ENCODE measurements at regions not wholly inside any gene's neighbourhood (a gene's known extent, or its start where the extent isn't known, plus 50 kb on each side); places are given as distances from the start of the nearest gene placed in this dataset.

- no peaks in the 10 kb centered on the region for H3K27me3 ChIP-seq (ENCODE audit: control insufficient read depth, insufficient read depth, low read length)
- no peaks in the 10 kb centered on the region for H3K36me3 ChIP-seq (ENCODE audit: control insufficient read depth, insufficient read depth, low read length)
- H3K4me3 ChIP-seq (ENCODE audit: low read depth, low read length): no peak overlapping the region
- whole genome bisulfite sequencing (ENCODE audit: insufficient coverage): 90% methylated on average over 3 of the region's 3 CpGs
- H3K4me1 ChIP-seq (ENCODE audit: control insufficient read depth, insufficient read depth, low read length): peaks cover 4% of the 10 kb centered on the region
- DNase-seq (ENCODE audit: low read depth in 4 of 6, low spot score in 6 of 6): no peak
- H3K27ac ChIP-seq (ENCODE audit: low read depth, low read length): no peak overlapping the region
- H3K9me3 ChIP-seq (ENCODE audit: control insufficient read depth, insufficient read depth, low read length): no peaks in the 10 kb centered on the region
Measured at GRCh38 chr13:99800011-99800410, 171.6 kb downstream of the ZIC5 start.

DNA sequence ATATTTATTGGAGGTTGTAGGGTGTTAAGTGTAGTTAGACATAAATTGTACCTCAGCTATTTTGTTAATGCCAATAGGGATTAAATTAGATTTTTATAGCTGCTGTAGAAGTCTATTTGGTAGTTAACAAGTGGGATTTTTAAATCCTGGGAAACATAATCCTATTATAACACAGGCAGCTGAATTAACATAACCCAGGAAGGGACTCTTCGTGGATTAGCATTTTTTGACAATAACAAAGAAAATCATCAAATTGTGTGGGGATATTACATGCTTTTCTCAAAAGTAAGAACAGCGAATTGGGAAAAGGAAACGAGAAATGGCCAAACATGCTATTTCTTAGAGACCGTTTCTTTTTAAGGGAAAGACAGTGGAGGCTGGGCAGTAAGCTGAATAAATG, 172.8 kb downstream of the ZIC5 start:
- Histone ChIP-seq H3K4me3 (ENCODE audit: low read depth, low read length) (no peak overlapping the region), H3K27ac (ENCODE audit: low read depth, low read length) (no peak overlapping the region)
- no CpG with 5 or more reads among the region's 4 CpGs for WGBS (ENCODE audit: insufficient coverage)

GRCh38 chr13:99797691-99798090, 173.9 kb downstream of the ZIC5 start:
- WGBS (ENCODE audit: insufficient coverage): 24% methylated on average over 2 of the region's 2 CpGs
- peak in 2 of 6 donors; percentile 41 to 85 for DNase-seq (ENCODE audit: low read depth in 4 of 6, low spot score in 6 of 6)
- H3K9me3 ChIP-seq (ENCODE audit: control insufficient read depth, insufficient read depth, low read length): no peaks in the 10 kb centered on the region
- no peak overlapping the region for H3K27ac ChIP-seq (ENCODE audit: low read depth, low read length)
- no peaks in the 10 kb centered on the region for H3K27me3 ChIP-seq (ENCODE audit: control insufficient read depth, insufficient read depth, low read length)
- no peaks in the 10 kb centered on the region for H3K36me3 ChIP-seq (ENCODE audit: control insufficient read depth, insufficient read depth, low read length)
- H3K4me1 ChIP-seq (ENCODE audit: control insufficient read depth, insufficient read depth, low read length): no peaks in the 10 kb centered on the region
- H3K4me3 ChIP-seq (ENCODE audit: low read depth, low read length): no peak overlapping the region

More for the DNA sequence above, 172.8 kb downstream of the ZIC5 start:
- H3K27me3 ChIP-seq (ENCODE audit: control insufficient read depth, insufficient read depth, low read length): no peaks in the 10 kb centered on the region
- peaks cover 4% of the 10 kb centered on the region for H3K4me1 ChIP-seq (ENCODE audit: control insufficient read depth, insufficient read depth, low read length)
- peak in 1 of 6 donors; percentile 21 for DNase-seq (ENCODE audit: low read depth in 4 of 6, low spot score in 6 of 6)
- H3K36me3 ChIP-seq (ENCODE audit: control insufficient read depth, insufficient read depth, low read length): no peaks in the 10 kb centered on the region
- no peaks in the 10 kb centered on the region for H3K9me3 ChIP-seq (ENCODE audit: control insufficient read depth, insufficient read depth, low read length)

GRCh38 chr13:99796175-99796819, 175.3 kb downstream of the ZIC5 start:
- Histone ChIP-seq H3K36me3 (ENCODE audit: control insufficient read depth, insufficient read depth, low read length) (no peaks in the 10 kb centered on the region), H3K4me3 (ENCODE audit: low read depth, low read length) (no peak overlapping the region), H3K9me3 (ENCODE audit: control insufficient read depth, insufficient read depth, low read length) (no peaks in the 10 kb centered on the region), H3K27me3 (ENCODE audit: control insufficient read depth, insufficient read depth, low read length) (no peaks in the 10 kb centered on the region), H3K4me1 (ENCODE audit: control insufficient read depth, insufficient read depth, low read length) (no peaks in the 10 kb centered on the region), H3K27ac (ENCODE audit: low read depth, low read length) (no peak overlapping the region)
- peak in 1 of 6 donors; percentile 69 for DNase-seq (ENCODE audit: low read depth in 4 of 6, low spot score in 6 of 6)

- no peak overlapping the region for H3K27ac ChIP-seq (ENCODE audit: low read depth, low read length)
- H3K4me1 ChIP-seq (ENCODE audit: control insufficient read depth, insufficient read depth, low read length): no peaks in the 10 kb centered on the region
- no peaks in the 10 kb centered on the region for H3K36me3 ChIP-seq (ENCODE audit: control insufficient read depth, insufficient read depth, low read length)
- DNase-seq (ENCODE audit: low read depth in 4 of 6, low spot score in 6 of 6): no peak
- no peak overlapping the region for H3K4me3 ChIP-seq (ENCODE audit: low read depth, low read length)
- 56% methylated on average over 4 of the region's 10 CpGs for WGBS (ENCODE audit: insufficient coverage)
- no peaks in the 10 kb centered on the region for H3K27me3 ChIP-seq (ENCODE audit: control insufficient read depth, insufficient read depth, low read length)
- H3K9me3 ChIP-seq (ENCODE audit: control insufficient read depth, insufficient read depth, low read length): no peaks in the 10 kb centered on the region
Measured at GRCh38 chr13:99792079-99792921, 179.3 kb downstream of the ZIC5 start.

DNA sequence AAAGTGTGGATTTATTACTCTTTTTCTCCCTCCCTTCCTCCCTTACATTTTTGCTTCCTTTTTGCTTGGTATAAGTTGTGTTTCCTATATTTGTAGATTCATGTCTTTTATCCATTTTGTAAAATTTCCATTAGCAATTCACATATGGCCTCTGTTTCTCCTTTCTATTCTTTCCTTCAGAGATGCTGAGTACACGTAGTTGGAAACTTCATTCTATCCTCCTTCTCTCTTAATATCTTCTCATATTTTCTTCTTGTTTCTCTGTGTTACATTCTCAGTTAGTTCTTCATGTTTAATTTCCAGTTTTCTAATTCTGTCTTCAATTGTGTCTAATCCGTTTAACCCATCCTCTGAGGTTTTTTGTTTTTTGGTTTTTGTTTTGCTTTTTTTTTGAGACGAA, 188.9 kb downstream of the ZIC5 start:
- no peak for DNase-seq (ENCODE audit: low read depth in 4 of 6, low spot score in 6 of 6)
- H3K36me3 ChIP-seq (ENCODE audit: control insufficient read depth, insufficient read depth, low read length): no peaks in the 10 kb centered on the region
- H3K27me3 ChIP-seq (ENCODE audit: control insufficient read depth, insufficient read depth, low read length): no peaks in the 10 kb centered on the region
- no peak overlapping the region for H3K4me3 ChIP-seq (ENCODE audit: low read depth, low read length)
- H3K9me3 ChIP-seq (ENCODE audit: control insufficient read depth, insufficient read depth, low read length): no peaks in the 10 kb centered on the region
- WGBS (ENCODE audit: insufficient coverage): 100% methylated on average over 1 of the region's 3 CpGs
- H3K27ac ChIP-seq (ENCODE audit: low read depth, low read length): no peak overlapping the region
- no peaks in the 10 kb centered on the region for H3K4me1 ChIP-seq (ENCODE audit: control insufficient read depth, insufficient read depth, low read length)

DNA sequence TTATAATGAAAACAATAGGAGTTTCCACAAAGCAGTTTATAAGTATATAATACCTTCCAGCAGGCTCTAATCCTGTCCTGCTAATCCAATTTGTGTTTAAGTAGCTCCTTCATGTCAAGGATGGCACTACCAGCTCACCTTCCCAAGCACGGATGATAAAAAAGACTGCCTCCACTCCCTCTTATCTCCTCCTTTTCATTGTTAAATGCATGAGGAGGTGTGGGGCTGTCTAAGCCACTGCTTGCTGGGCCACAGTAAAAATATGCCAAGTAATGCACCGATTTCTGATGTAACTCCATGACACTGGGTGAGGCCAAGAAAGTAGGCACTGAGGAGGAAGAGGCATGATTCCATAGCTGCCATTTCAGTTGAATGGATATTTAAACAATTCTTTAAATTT, 193.1 kb downstream of the ZIC5 start:
- no peak for DNase-seq (ENCODE audit: low read depth in 4 of 6, low spot score in 6 of 6)
- H3K27me3 ChIP-seq (ENCODE audit: control insufficient read depth, insufficient read depth, low read length): no peaks in the 10 kb centered on the region
- H3K36me3 ChIP-seq (ENCODE audit: control insufficient read depth, insufficient read depth, low read length): no peaks in the 10 kb centered on the region
- H3K9me3 ChIP-seq (ENCODE audit: control insufficient read depth, insufficient read depth, low read length): no peaks in the 10 kb centered on the region
- no peaks in the 10 kb centered on the region for H3K4me1 ChIP-seq (ENCODE audit: control insufficient read depth, insufficient read depth, low read length)
- no peak overlapping the region for H3K27ac ChIP-seq (ENCODE audit: low read depth, low read length)
- H3K4me3 ChIP-seq (ENCODE audit: low read depth, low read length): no peak overlapping the region
- 67% methylated on average over 1 of the region's 2 CpGs for WGBS (ENCODE audit: insufficient coverage)

- WGBS (ENCODE audit: insufficient coverage): 86% methylated on average over 3 of the region's 3 CpGs
Measured at GRCh38 chr13:99777873-99778272, 193.7 kb downstream of the ZIC5 start.

DNA sequence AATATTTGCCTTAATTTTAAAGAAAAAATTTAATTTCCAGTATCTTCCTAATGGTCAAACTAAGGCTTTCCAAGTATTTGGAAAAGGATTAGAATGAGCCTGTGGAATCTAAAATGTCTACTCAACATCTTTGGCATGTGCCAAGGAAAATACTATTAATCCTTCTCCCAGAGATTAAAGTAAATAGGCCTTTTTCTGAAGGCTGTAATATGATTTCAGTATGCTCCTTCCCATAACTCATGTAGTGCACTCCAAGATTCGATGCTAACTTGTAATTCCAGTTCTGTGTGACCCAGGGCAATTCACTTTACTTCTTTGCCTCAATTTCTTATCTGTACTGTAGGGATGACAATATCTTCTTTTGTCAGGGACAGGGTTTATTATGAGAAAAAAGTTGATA, 196.9 kb downstream of the ZIC5 start:
- no peaks in the 10 kb centered on the region for H3K36me3 ChIP-seq (ENCODE audit: control insufficient read depth, insufficient read depth, low read length)
- H3K4me3 ChIP-seq (ENCODE audit: low read depth, low read length): no peak overlapping the region
- no peak for DNase-seq (ENCODE audit: low read depth in 4 of 6, low spot score in 6 of 6)
- H3K4me1 ChIP-seq (ENCODE audit: control insufficient read depth, insufficient read depth, low read length): no peaks in the 10 kb centered on the region
- no CpG with 5 or more reads among the region's 1 CpG for WGBS (ENCODE audit: insufficient coverage)
- H3K9me3 ChIP-seq (ENCODE audit: control insufficient read depth, insufficient read depth, low read length): no peaks in the 10 kb centered on the region
- H3K27ac ChIP-seq (ENCODE audit: low read depth, low read length): no peak overlapping the region
- H3K27me3 ChIP-seq (ENCODE audit: control insufficient read depth, insufficient read depth, low read length): no peaks in the 10 kb centered on the region

More at GRCh38 chr13:99777873-99778272, 193.7 kb downstream of the ZIC5 start:
- DNase-seq (ENCODE audit: low read depth in 4 of 6, low spot score in 6 of 6): no peak
- no peaks in the 10 kb centered on the region for H3K4me1 ChIP-seq (ENCODE audit: control insufficient read depth, insufficient read depth, low read length)
- no peak overlapping the region for H3K27ac ChIP-seq (ENCODE audit: low read depth, low read length)
- H3K27me3 ChIP-seq (ENCODE audit: control insufficient read depth, insufficient read depth, low read length): no peaks in the 10 kb centered on the region
- no peaks in the 10 kb centered on the region for H3K9me3 ChIP-seq (ENCODE audit: control insufficient read depth, insufficient read depth, low read length)
- H3K4me3 ChIP-seq (ENCODE audit: low read depth, low read length): no peak overlapping the region
- H3K36me3 ChIP-seq (ENCODE audit: control insufficient read depth, insufficient read depth, low read length): no peaks in the 10 kb centered on the region

DNA sequence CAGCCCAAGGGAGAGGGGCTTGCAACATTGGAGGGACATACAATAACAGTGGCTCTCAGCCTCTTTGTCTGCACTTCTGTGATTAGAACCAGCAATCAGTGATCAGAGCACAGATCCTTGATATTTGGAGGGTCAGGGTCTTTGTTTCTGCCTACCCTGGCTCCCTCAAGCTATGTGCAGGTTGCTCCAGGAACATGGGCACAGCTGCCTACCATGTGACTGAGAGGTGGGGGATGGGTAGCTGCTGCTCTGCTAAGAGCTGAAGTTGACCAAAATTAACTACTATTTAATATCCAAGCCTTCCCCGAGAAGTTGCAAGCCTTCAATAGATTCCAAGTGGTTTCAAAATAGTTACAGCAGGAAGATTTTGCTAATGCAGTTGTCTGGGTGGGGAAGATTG, 202.6 kb downstream of the ZIC5 start:
- Histone ChIP-seq H3K4me1 (ENCODE audit: control insufficient read depth, insufficient read depth, low read length) (no peaks in the 10 kb centered on the region), H3K27ac (ENCODE audit: low read depth, low read length) (no peak overlapping the region), H3K36me3 (ENCODE audit: control insufficient read depth, insufficient read depth, low read length) (no peaks in the 10 kb centered on the region), H3K4me3 (ENCODE audit: low read depth, low read length) (no peak overlapping the region), H3K27me3 (ENCODE audit: control insufficient read depth, insufficient read depth, low read length) (no peaks in the 10 kb centered on the region), H3K9me3 (ENCODE audit: control insufficient read depth, insufficient read depth, low read length) (peaks cover 7% of the 10 kb centered on the region)
- no CpG with 5 or more reads among the region's 1 CpG for WGBS (ENCODE audit: insufficient coverage)
- DNase-seq (ENCODE audit: low read depth in 4 of 6, low spot score in 6 of 6): no peak

Measured in spinal cord (tissue), 9 donors.